ENCODE measurements at regions not wholly inside any gene's neighbourhood (a gene's known extent, or its start where the extent isn't known, plus 50 kb on each side); places are given as distances from the start of the nearest gene placed in this dataset.

GRCh38 chrX:143994206-143994605 lies 110.3 kb downstream of the UBE2NL start:
- no peak for TF ChIP-seq CTCF (IDR thresholded peaks at IDR 0.05)
- POLR2A ChIA-PET = no interaction called here
- H3K4me1 Mint-ChIP-seq (ENCODE audit: low read depth) = no peaks in the 10 kb centered on the region
- H3K36me3 Mint-ChIP-seq (ENCODE audit: low read depth) = no peaks in the 10 kb centered on the region
- H3K4me3 Mint-ChIP-seq = no peak overlapping the region
- no peaks in the 10 kb centered on the region for H3K27me3 Mint-ChIP-seq
- intact Hi-C loops (cut with micrococcal nuclease) = no loop called here
- peaks cover 5% of the 10 kb centered on the region for H3K9me3 Mint-ChIP-seq
- no peak for ATAC-seq
- DNase-seq = no peak
- H3K27ac Mint-ChIP-seq = no peak overlapping the region
- CTCF ChIA-PET = no interaction called here

GRCh38 chrX:143998261-143998660 lies 114.4 kb downstream of the UBE2NL start:
- Mint-ChIP-seq H3K36me3 (ENCODE audit: low read depth) (no peaks in the 10 kb centered on the region), H3K9me3 (peaks cover 3% of the 10 kb centered on the region), H3K27ac (no peak overlapping the region), H3K4me1 (ENCODE audit: low read depth) (no peaks in the 10 kb centered on the region), H3K4me3 (no peak overlapping the region), H3K27me3 (no peaks in the 10 kb centered on the region)
- TF ChIP-seq CTCF (IDR thresholded peaks at IDR 0.05) = no peak
- DNase-seq (no peak), ATAC-seq (no peak)
- intact Hi-C loops (cut with micrococcal nuclease) = no loop called here
- ChIA-PET CTCF (no interaction called here), POLR2A (no interaction called here)

GRCh38 chrX:144006811-144007210 lies 122.9 kb downstream of the UBE2NL start:
- Mint-ChIP-seq H3K4me1 (ENCODE audit: low read depth) (no peaks in the 10 kb centered on the region), H3K27me3 (no peaks in the 10 kb centered on the region), H3K9me3 (no peaks in the 10 kb centered on the region), H3K36me3 (ENCODE audit: low read depth) (no peaks in the 10 kb centered on the region), H3K4me3 (no peak overlapping the region), H3K27ac (no peak overlapping the region)
- ATAC-seq = no peak
- CTCF ChIA-PET = no interaction called here
- TF ChIP-seq CTCF (IDR thresholded peaks at IDR 0.05) = no peak
- no peak for DNase-seq
- intact Hi-C loops (cut with micrococcal nuclease) = no loop called here
- POLR2A ChIA-PET = no interaction called here

GRCh38 chrX:144040793-144041192 lies 156.9 kb downstream of the UBE2NL start:
- Mint-ChIP-seq H3K27ac (no peak overlapping the region), H3K9me3 (peaks cover 6% of the 10 kb centered on the region), H3K4me3 (no peak overlapping the region), H3K36me3 (ENCODE audit: low read depth) (no peaks in the 10 kb centered on the region), H3K4me1 (ENCODE audit: low read depth) (no peaks in the 10 kb centered on the region), H3K27me3 (no peaks in the 10 kb centered on the region)
- ChIA-PET CTCF (no interaction called here), POLR2A (no interaction called here)
- TF ChIP-seq CTCF (IDR thresholded peaks at IDR 0.05) = no peak
- DNase-seq (no peak), ATAC-seq (no peak)
- intact Hi-C loops (cut with micrococcal nuclease) = no loop called here

- POLR2A ChIA-PET = no interaction called here
- TF ChIP-seq CTCF (IDR thresholded peaks at IDR 0.05) = no peak
Measured at GRCh38 chrX:144042271-144042670, 158.4 kb downstream of the UBE2NL start.

More at GRCh38 chrX:144042271-144042670, 158.4 kb downstream of the UBE2NL start:
- no peak for ATAC-seq
- peaks cover 3% of the 10 kb centered on the region for H3K9me3 Mint-ChIP-seq
- DNase-seq = no peak
- no peak overlapping the region for H3K27ac Mint-ChIP-seq
- CTCF ChIA-PET = interaction anchor here (0.7 kb wide), 1 partner anchor 290 kb away, joined by 3 read pairs; no protein-coding TSS in a partner anchor
- no peaks in the 10 kb centered on the region for H3K36me3 Mint-ChIP-seq (ENCODE audit: low read depth)
- no peaks in the 10 kb centered on the region for H3K27me3 Mint-ChIP-seq
- H3K4me1 Mint-ChIP-seq (ENCODE audit: low read depth) = no peaks in the 10 kb centered on the region
- H3K4me3 Mint-ChIP-seq = no peak overlapping the region
- intact Hi-C loops (cut with micrococcal nuclease) = no loop called here

Measured in activated CD8-positive, alpha-beta T cell treated with anti-CD3 and anti-CD28 coated beads for 36 hours (primary cell).